Adrenal gland (tissue), 9 donors: ENCODE measurements at regions not wholly inside any gene's neighbourhood (a gene's known extent, or its start where the extent isn't known, plus 50 kb on each side); places are given as distances from the start of the nearest gene placed in this dataset.

Experiments
- DNase-seq, 7 donors: peaks; one replicate each; pipeline ENCODE4 v3.0.0-alpha.2; 2019 to 2020
- H3K27ac ChIP-seq, 5 donors: fragments of 200-600 bp; sonication (generic) in 4 of 5; 1 replicate in 3 of 5; 2 replicates in 2 of 5; pipeline versions ENCODE4 v1.5.1 to v1.8.0; 2016 to 2020; ENCODE audit warnings: mild to moderate bottlenecking in 1 of 5
- H3K27me3 ChIP-seq: fragments of 200-600 bp; 2 replicates; pipeline ENCODE4 v1.8.0; 2021
- H3K36me3 ChIP-seq, 2 donors: fragments of 200-600 bp; replicated peaks in 1 of 2; 1 replicate in 1 of 2; 2 replicates in 1 of 2; pipeline versions ENCODE4 v1.5.1 to v1.8.0; 2018 to 2022
- H3K4me1 ChIP-seq, 2 donors: fragments of 200-600 bp; replicated peaks in 1 of 2; 1 replicate in 1 of 2; 2 replicates in 1 of 2; pipeline versions ENCODE4 v1.5.1 to v1.8.0; 2018 to 2021
- H3K4me3 ChIP-seq, 4 donors: fragments of 200-600 bp; sonication (generic) in 3 of 4; one replicate each; pipeline ENCODE4 v1.5.1; 2016 to 2018
- H3K9me3 ChIP-seq, 3 donors: fragments of 200-600 bp; sonication (generic) in 1 of 3; replicated peaks in 1 of 3; 1 replicate in 2 of 3; 2 replicates in 1 of 3; pipeline versions ENCODE4 v1.5.1 to v1.8.0; 2016 to 2021
- POLR2A ChIP-seq, 2 donors: fragments of 450-650 bp; IDR thresholded peaks; one replicate each; pipeline ENCODE4 v1.6.1; 2017; ENCODE audit warnings: antibody characterized with exemption in 2 of 2, mild to moderate bottlenecking in 2 of 2, moderate library complexity in 1 of 2
- WGBS, 4 donors: extraction: QIAGEN DNeasy Blood & Tissue Kit in 2 of 4; methylation state at CpG; one replicate each; pipeline versions ENCODE4 v1.1.5 to v1.1.7; 2013 to 2017; 5-methylcytosine and 5-hydroxymethylcytosine counted together
- intact Hi-C, 2 donors: fragments of 100-400 bp; cut with DNase I; formaldehyde crosslinking; loops; one replicate each; pipeline versions ENCODE4 v1.14.1 to v1.15.0; 2022 to 2023
- TF ChIP-seq, protein P1 (sequence below), 6 experiments: fragments of 450-650 bp in 4 of 6; fragments of 200-600 bp in 2 of 6; sonication (generic) in 1 of 6; IDR thresholded peaks; 1 replicate in 5 of 6; 2 replicates in 1 of 6; pipeline versions ENCODE4 v1.5.1 to v1.8.0; 2016 to 2021; ENCODE audit warnings: antibody characterized with exemption in 6 of 6, mild to moderate bottlenecking in 2 of 6, moderate library complexity in 1 of 6
- donor health status: healthy with polysubstance abuse.
- donor health status: Bipolar disorder and iron deficiency.
- donor health status: DM: yes; HTN: yes; CAD: no.
- donor health status: DM: no; HTN: no; CAD: no.
- donor health status: DM: no; HTN: no; CAD: no.

DNA sequence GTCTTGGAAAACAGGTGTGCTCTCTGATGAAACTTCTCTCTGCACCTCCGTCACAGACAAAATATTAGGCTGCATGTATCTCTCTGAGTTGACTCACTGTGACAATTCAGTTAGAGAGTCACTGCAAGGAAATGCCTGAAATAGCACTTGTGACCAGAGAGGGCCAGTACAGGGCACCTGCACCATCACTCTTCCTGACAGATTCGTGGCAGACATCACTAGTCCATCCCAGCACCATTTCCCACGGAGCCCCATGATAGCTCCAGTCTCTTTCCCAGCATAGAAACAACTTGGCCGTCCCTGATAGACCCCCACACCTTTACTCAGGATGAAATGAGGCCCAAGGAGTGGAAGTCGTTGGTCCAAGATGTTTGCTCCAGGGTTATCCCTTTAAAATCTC lies 73.3 kb upstream of the ISX start:
- 31 to 51% (median 42%) methylated on average over 5 of the region's 5 CpGs for WGBS, 4 donors
- TF ChIP-seq POLR2A (IDR thresholded peaks at IDR 0.05) = no peak
- TF ChIP-seq, protein P1, sequence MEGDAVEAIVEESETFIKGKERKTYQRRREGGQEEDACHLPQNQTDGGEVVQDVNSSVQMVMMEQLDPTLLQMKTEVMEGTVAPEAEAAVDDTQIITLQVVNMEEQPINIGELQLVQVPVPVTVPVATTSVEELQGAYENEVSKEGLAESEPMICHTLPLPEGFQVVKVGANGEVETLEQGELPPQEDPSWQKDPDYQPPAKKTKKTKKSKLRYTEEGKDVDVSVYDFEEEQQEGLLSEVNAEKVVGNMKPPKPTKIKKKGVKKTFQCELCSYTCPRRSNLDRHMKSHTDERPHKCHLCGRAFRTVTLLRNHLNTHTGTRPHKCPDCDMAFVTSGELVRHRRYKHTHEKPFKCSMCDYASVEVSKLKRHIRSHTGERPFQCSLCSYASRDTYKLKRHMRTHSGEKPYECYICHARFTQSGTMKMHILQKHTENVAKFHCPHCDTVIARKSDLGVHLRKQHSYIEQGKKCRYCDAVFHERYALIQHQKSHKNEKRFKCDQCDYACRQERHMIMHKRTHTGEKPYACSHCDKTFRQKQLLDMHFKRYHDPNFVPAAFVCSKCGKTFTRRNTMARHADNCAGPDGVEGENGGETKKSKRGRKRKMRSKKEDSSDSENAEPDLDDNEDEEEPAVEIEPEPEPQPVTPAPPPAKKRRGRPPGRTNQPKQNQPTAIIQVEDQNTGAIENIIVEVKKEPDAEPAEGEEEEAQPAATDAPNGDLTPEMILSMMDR (IDR thresholded peaks at IDR 0.05) = no peak

GRCh38 chr22:34993548-34993947 lies 72.4 kb upstream of the ISX start:
- no peaks in the 10 kb centered on the region for H3K36me3 ChIP-seq
- peaks cover 0 to under 1% (median 0%) of the 10 kb centered on the region in 3 donors for H3K9me3 ChIP-seq
- no peaks in the 10 kb centered on the region for H3K27me3 ChIP-seq
- H3K4me1 ChIP-seq = no peaks in the 10 kb centered on the region
- no peak overlapping the region for H3K4me3 ChIP-seq
- no peak for TF ChIP-seq POLR2A (IDR thresholded peaks at IDR 0.05)
- TF ChIP-seq, protein P1 (IDR thresholded peaks at IDR 0.05) = no peak
- intact Hi-C loops = no loop called here
- 72 to 80% (median 74%) methylated on average over 3 of the region's 3 CpGs for WGBS, 4 donors
- no peak overlapping the region for H3K27ac ChIP-seq
- no peak for DNase-seq

More for the DNA sequence above, 73.3 kb upstream of the ISX start:
- Histone ChIP-seq H3K4me1 (no peaks in the 10 kb centered on the region), H3K4me3 (no peak overlapping the region), H3K27ac (no peak overlapping the region), H3K9me3 (peaks cover 0 to 9% (median 0%) of the 10 kb centered on the region in 3 donors), H3K27me3 (no peaks in the 10 kb centered on the region), H3K36me3 (no peaks in the 10 kb centered on the region)
- intact Hi-C loops = no loop called here
- no peak for DNase-seq

GRCh38 chr22:34997633-34998299 lies 68.2 kb upstream of the ISX start:
- Histone ChIP-seq H3K9me3 (no peaks in the 10 kb centered on the region), H3K27ac (no peak overlapping the region), H3K4me3 (no peak overlapping the region), H3K4me1 (no peaks in the 10 kb centered on the region), H3K27me3 (no peaks in the 10 kb centered on the region), H3K36me3 (no peaks in the 10 kb centered on the region)
- DNase-seq = no peak
- WGBS, 4 donors = 69 to 80% (median 73%) methylated on average over 9 of the region's 9 CpGs
- TF ChIP-seq POLR2A (IDR thresholded peaks at IDR 0.05) = no peak
- TF ChIP-seq, protein P1 (IDR thresholded peaks at IDR 0.05) = no peak
- intact Hi-C loops = no loop called here

DNA sequence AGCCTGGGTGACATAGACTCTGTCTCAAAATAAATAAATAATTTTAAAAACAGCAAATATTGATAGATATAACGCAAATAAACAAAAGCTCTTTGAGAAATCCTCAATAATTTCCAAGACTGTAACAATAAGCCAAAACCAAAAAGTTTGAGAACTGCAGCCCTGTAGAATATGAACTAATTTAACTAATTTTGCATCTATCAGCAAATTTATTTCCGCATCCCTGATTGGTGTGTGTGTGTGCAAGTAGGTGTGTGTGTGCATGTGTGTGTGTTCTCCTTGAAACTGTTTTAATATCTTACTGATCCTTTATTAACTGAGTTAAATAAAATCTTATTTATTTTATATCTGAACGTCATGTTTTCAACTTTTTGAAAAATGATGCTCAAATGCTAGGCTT lies 67.0 kb upstream of the ISX start:
- TF ChIP-seq, protein P1 (IDR thresholded peaks at IDR 0.05) = no peak
- no peak for TF ChIP-seq POLR2A (IDR thresholded peaks at IDR 0.05)
- Histone ChIP-seq H3K27ac (no peak overlapping the region), H3K27me3 (no peaks in the 10 kb centered on the region), H3K4me1 (no peaks in the 10 kb centered on the region), H3K9me3 (no peaks in the 10 kb centered on the region), H3K4me3 (no peak overlapping the region), H3K36me3 (no peaks in the 10 kb centered on the region)
- WGBS, 4 donors = 61 to 84% (median 65%) methylated on average over 3 of the region's 3 CpGs
- DNase-seq = no peak
- intact Hi-C loops = no loop called here
